HCT116 (cell line): ENCODE measurements at regions not wholly inside any gene's neighbourhood (a gene's known extent, or its start where the extent isn't known, plus 50 kb on each side); places are given as distances from the start of the nearest gene placed in this dataset.
"Not testable (repeated sequence)": the region's sequence is repeated elsewhere in the genome, so short reads cannot be mapped to it uniquely, and the experiment has no call there.

Source experiments
- CTCF ChIP-seq, 3 experiments: fragments of 200-600 bp in 1 of 3; sonication (generic) in 1 of 3; IDR thresholded peaks in 2 of 3; conservative IDR thresholded peaks in 1 of 3; 2 replicates each; pipeline ENCODE4 v1.5.1; 2012 to 2017; ENCODE audit warnings: low read depth in 2 of 3, low read length in 2 of 3, antibody characterized with exemption in 1 of 3, borderline replicate concordance in 1 of 3, control low read depth in 1 of 3, mild to moderate bottlenecking in 1 of 3, mixed read lengths in 1 of 3, mixed run types in 1 of 3, moderate library complexity in 1 of 3; ENCODE audit not compliant: insufficient read depth in 1 of 3
- EZH2 ChIP-seq: fragments of 200-600 bp; sonication (generic); IDR thresholded peaks from 2 replicates; pipeline ENCODE4 v1.6.1; 2017; ENCODE audit warnings: antibody characterized with exemption, mixed run types
- EZH2phosphoT487 ChIP-seq: fragments of 200-600 bp; IDR thresholded peaks from 2 replicates; pipeline ENCODE4 v1.6.1; 2018; ENCODE audit warnings: antibody characterized with exemption, borderline replicate concordance
- JUND ChIP-seq: IDR thresholded peaks from 2 replicates; pipeline ENCODE4 v1.6.1; 2012
- MAX ChIP-seq: IDR thresholded peaks from 2 replicates; pipeline ENCODE4 v1.6.1; 2012
- POLR2A ChIP-seq: IDR thresholded peaks from 2 replicates; pipeline ENCODE4 v1.7.0; 2011; ENCODE audit warnings: borderline replicate concordance; ENCODE audit not compliant: insufficient read depth, insufficient read length; ENCODE audit errors: extremely low read depth
- POLR2AphosphoS5 ChIP-seq: IDR thresholded peaks from 2 replicates; pipeline ENCODE4 v1.6.1; 2011; ENCODE audit warnings: mild to moderate bottlenecking, low read depth, low read length, moderate library complexity
- TCF7L2 ChIP-seq: IDR thresholded peaks from 2 replicates; pipeline ENCODE4 v1.7.0; 2011; ENCODE audit warnings: borderline replicate concordance, inconsistent platforms; ENCODE audit not compliant: insufficient read depth, insufficient read length; ENCODE audit errors: extremely low read depth
- ZNF274 ChIP-seq: fragments of 200-500 bp; sonication (Bioruptor generic); IDR thresholded peaks from 2 replicates; pipeline ENCODE4 v1.6.1; 2014; ENCODE audit warnings: mild to moderate bottlenecking, low read depth, low read length, inconsistent platforms

- not testable (repeated sequence) for TF ChIP-seq POLR2A; JUND; EZH2phosphoT487; ZNF274; CTCF (IDR thresholded peaks at IDR 0.05 in 2 of 3, conservative IDR thresholded peaks at IDR 0.05 in 1 of 3; ENCODE audit: borderline replicate concordance in 1 of 3, insufficient read depth in 1 of 3, low read depth in 2 of 3, low read length in 2 of 3); TCF7L2; POLR2AphosphoS5; MAX; EZH2
Measured at GRCh38 chr5:44970963-44971362, 162.2 kb downstream of the MRPS30 start.
